ENCODE measurements at regions not wholly inside any gene's neighbourhood (a gene's known extent, or its start where the extent isn't known, plus 50 kb on each side); places are given as distances from the start of the nearest gene placed in this dataset.

GRCh38 chr14:53549956-53550355 is 396.8 kb upstream of the DDHD1 start:
- H3K27me3 ChIP-seq (ENCODE audit: control insufficient read depth, insufficient read depth, low read length): no peaks in the 10 kb centered on the region
- H2AFZ ChIP-seq (ENCODE audit: low read length): no peak overlapping the region
- no peaks in the 10 kb centered on the region for H3K9me3 ChIP-seq (ENCODE audit: control insufficient read depth, insufficient read depth, low read depth, low read length)
- TF ChIP-seq CTCF (conservative IDR thresholded peaks at IDR 0.05 in 1 of 2, IDR thresholded peaks at IDR 0.05 in 1 of 2; ENCODE audit: low read depth in 1 of 2, low read length in 2 of 2) (no peak), EZH2 (IDR thresholded peaks at IDR 0.05; ENCODE audit: low read length, missing control alignments) (no peak)
- H3K27ac ChIP-seq (ENCODE audit: insufficient read depth, low read length): no peak overlapping the region
- H3K4me1 ChIP-seq (ENCODE audit: control insufficient read depth, extremely low read depth, insufficient read depth, low read length): no peaks in the 10 kb centered on the region
- no peaks in the 10 kb centered on the region for H4K20me1 ChIP-seq (ENCODE audit: control insufficient read depth, extremely low read depth, insufficient read depth, low read length)
- H3K4me2 ChIP-seq (ENCODE audit: extremely low read depth, insufficient read depth, low read length): no peak overlapping the region
- no peak overlapping the region for H3K9ac ChIP-seq (ENCODE audit: insufficient read depth, low read length)
- no peak for DNase-seq (ENCODE audit: low read depth in 2 of 2)
- H3K4me3 ChIP-seq (replicated peaks in 1 of 4; ENCODE audit: control extremely low read depth in 1 of 4, insufficient read depth in 1 of 4, low read depth in 3 of 4, low read length in 4 of 4): no peak overlapping the region
- no peaks in the 10 kb centered on the region for H3K79me2 ChIP-seq (ENCODE audit: control insufficient read depth, insufficient read depth, low read length)
- H3K36me3 ChIP-seq (ENCODE audit: control insufficient read depth, insufficient read depth, low read length): no peaks in the 10 kb centered on the region

GRCh38 chr14:53547593-53547992 is 394.5 kb upstream of the DDHD1 start:
- H3K9me3 ChIP-seq (ENCODE audit: control insufficient read depth, insufficient read depth, low read depth, low read length): no peaks in the 10 kb centered on the region
- no peaks in the 10 kb centered on the region for H3K79me2 ChIP-seq (ENCODE audit: control insufficient read depth, insufficient read depth, low read length)
- no peaks in the 10 kb centered on the region for H3K27me3 ChIP-seq (ENCODE audit: control insufficient read depth, insufficient read depth, low read length)
- no peak overlapping the region for H3K9ac ChIP-seq (ENCODE audit: insufficient read depth, low read length)
- no peak for DNase-seq (ENCODE audit: low read depth in 2 of 2)
- H3K4me1 ChIP-seq (ENCODE audit: control insufficient read depth, extremely low read depth, insufficient read depth, low read length): no peaks in the 10 kb centered on the region
- no peak overlapping the region for H3K27ac ChIP-seq (ENCODE audit: insufficient read depth, low read length)
- no peaks in the 10 kb centered on the region for H4K20me1 ChIP-seq (ENCODE audit: control insufficient read depth, extremely low read depth, insufficient read depth, low read length)
- TF ChIP-seq EZH2 (IDR thresholded peaks at IDR 0.05; ENCODE audit: low read length, missing control alignments): no peak
- no peak for TF ChIP-seq CTCF (conservative IDR thresholded peaks at IDR 0.05 in 1 of 2, IDR thresholded peaks at IDR 0.05 in 1 of 2; ENCODE audit: low read depth in 1 of 2, low read length in 2 of 2)
- H3K36me3 ChIP-seq (ENCODE audit: control insufficient read depth, insufficient read depth, low read length): no peaks in the 10 kb centered on the region
- no peak overlapping the region for H3K4me3 ChIP-seq (replicated peaks in 1 of 4; ENCODE audit: control extremely low read depth in 1 of 4, insufficient read depth in 1 of 4, low read depth in 3 of 4, low read length in 4 of 4)
- H2AFZ ChIP-seq (ENCODE audit: low read length): no peak overlapping the region
- H3K4me2 ChIP-seq (ENCODE audit: extremely low read depth, insufficient read depth, low read length): no peak overlapping the region

DNA sequence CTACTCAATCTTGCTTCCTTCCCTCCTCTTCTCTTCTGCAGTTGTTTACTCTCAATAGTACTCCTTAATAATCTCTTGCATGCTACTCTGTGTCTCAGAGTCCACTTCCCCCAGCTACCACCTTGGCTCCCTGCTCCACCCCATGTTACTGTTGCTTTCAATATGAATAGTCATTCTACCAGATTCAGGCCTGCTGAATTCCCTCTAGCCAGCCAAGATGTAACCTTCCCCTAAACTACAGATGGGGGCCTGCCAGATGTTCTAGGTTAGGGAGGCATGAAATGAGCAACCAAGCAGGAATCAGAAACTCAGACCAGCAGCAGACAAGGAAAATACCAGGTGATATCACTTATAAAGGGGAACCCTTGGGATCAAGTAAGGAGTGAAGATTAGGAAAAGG is 392.1 kb upstream of the DDHD1 start:
- H2AFZ ChIP-seq (ENCODE audit: low read length): no peak overlapping the region
- no peaks in the 10 kb centered on the region for H3K36me3 ChIP-seq (ENCODE audit: control insufficient read depth, insufficient read depth, low read length)
- no peaks in the 10 kb centered on the region for H4K20me1 ChIP-seq (ENCODE audit: control insufficient read depth, extremely low read depth, insufficient read depth, low read length)
- H3K4me3 ChIP-seq (replicated peaks in 1 of 4; ENCODE audit: control extremely low read depth in 1 of 4, insufficient read depth in 1 of 4, low read depth in 3 of 4, low read length in 4 of 4): no peak overlapping the region
- H3K27me3 ChIP-seq (ENCODE audit: control insufficient read depth, insufficient read depth, low read length): no peaks in the 10 kb centered on the region
- H3K79me2 ChIP-seq (ENCODE audit: control insufficient read depth, insufficient read depth, low read length): no peaks in the 10 kb centered on the region
- H3K9ac ChIP-seq (ENCODE audit: insufficient read depth, low read length): no peak overlapping the region
- DNase-seq (ENCODE audit: low read depth in 2 of 2): no peak
- no peaks in the 10 kb centered on the region for H3K9me3 ChIP-seq (ENCODE audit: control insufficient read depth, insufficient read depth, low read depth, low read length)
- H3K4me1 ChIP-seq (ENCODE audit: control insufficient read depth, extremely low read depth, insufficient read depth, low read length): no peaks in the 10 kb centered on the region
- H3K27ac ChIP-seq (ENCODE audit: insufficient read depth, low read length): no peak overlapping the region
- no peak overlapping the region for H3K4me2 ChIP-seq (ENCODE audit: extremely low read depth, insufficient read depth, low read length)
- TF ChIP-seq EZH2 (IDR thresholded peaks at IDR 0.05; ENCODE audit: low read length, missing control alignments) (no peak), CTCF (conservative IDR thresholded peaks at IDR 0.05 in 1 of 2, IDR thresholded peaks at IDR 0.05 in 1 of 2; ENCODE audit: low read depth in 1 of 2, low read length in 2 of 2) (no peak)

Data from fibroblast of lung (primary cell).